ENCODE measurements at regions not wholly inside any gene's neighbourhood (a gene's known extent, or its start where the extent isn't known, plus 50 kb on each side); places are given as distances from the start of the nearest gene placed in this dataset.

DNA sequence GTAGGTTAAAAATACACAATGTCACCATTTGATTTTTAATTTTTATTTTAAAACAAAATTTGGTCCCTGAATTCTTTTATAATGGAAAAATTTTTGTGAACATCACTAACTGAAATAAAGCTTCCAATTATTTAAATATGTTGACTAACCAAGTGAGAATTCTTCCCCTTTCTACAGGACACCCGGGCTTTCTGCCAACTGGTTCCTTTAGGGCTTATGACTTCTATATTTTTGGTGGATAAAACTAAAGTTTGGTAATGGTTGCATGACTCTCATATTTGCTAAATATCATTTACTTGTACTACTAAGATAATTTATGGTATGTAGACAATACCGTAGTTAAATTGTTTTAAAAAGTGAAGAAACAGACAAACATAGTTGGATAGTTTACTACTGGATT, 291.0 kb upstream of the DOK6 start:
- DNase-seq = no peak

DNA sequence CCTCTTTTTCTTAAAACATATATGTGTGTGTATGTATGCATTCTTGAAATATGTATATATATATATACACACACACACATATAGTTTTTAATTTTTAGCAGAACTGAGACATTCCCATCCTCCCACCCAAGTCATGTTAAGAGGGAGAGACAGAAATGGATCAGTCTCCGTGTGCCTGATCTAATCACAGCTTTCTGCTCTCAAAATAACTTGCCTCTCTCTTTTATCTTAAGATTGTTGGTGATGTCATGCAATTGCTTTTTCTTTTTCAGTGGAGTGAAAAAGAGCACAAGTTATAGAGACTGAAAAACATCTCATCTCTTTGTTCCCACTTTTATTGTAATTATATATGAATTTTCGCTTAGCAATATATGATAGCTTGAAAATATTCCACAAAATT, 279.9 kb upstream of the DOK6 start:
- DNase-seq = no peak

DNA sequence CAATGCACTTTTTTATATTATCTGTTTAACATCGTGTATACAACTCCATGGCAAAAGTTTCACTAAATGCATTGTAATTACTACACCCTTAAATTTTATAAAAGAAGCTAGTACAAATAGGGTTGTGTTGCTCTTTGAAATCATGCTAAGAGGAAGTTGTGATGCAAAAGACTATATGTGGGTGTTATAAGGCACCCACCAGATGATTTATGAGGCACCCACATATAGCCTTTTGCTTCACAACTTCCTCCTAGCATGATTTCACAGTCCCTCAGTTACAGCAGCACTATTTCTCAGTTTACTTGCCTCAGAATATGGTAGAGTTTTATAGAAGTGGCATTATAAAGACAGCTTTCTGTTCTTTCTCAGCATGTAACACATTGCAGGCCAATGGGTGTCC, 277.3 kb upstream of the DOK6 start:
- DNase-seq = no peak

DNA sequence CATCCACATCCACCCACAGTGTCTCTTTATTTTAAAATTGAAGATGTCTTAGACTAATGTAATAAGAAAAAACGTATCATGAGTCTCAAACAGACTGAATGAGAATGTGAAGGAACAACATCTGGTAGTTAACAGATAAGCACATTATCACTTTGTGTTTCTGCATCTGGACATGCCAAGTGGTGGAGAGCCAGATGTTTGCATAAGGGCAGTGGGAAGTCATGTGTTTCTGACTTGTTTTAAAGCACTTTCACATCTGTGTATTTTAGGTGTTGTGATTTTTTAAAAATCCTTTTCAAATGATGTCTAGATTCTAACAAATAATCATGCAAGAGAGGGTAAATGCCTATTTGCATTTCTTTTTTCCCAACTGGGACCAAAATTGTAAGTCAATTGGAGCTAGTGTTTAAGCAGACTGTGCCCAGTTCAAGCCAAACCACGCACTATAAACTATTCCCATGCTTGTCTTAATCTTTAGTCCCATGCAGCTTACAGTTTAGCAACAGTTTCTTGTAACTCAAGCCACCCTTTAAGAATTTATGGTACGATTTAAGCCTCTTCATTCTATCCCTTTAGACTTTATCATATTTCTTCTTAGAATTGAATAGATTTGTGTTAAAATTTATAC, 272.7 kb upstream of the DOK6 start:
- no peak for DNase-seq

DNA sequence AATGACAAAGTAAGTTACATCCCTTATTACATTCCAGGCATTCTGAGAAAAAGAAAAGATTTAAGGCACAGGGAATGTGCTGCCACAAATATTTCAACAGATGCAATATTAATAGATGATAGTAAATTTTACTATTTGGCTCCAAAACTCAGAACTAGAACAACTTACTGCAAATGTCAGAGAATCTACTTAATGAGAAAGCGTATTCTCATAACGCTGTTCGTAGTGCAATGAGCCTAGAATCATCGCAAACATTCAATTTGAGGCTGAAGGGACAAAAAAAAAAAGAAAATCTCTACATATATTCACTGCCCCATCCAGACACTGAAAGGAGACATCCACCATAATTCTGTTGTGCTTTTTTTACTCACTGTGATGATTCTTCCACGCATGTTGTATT, 272.1 kb upstream of the DOK6 start:
- DNase-seq = no peak

DNA sequence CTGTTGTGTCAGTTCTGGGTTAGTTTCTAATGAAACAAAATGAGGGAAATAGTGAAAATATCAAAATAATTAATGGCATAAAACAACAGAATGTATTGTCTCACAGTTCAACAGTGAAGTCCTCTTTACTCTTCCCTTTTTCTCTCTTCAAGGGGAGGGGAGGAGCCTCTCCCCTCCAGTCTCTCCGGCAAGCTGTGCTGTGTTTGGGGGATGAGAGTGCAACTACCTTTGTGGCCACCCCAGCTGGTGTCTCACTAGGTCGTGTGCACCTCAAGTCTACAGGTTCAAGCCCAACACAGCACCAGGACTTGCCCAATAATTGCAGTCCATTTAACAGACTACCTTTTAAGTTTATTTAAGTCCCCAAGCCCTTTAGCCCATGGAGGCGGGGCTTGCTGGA, 271.7 kb upstream of the DOK6 start:
- no peak for DNase-seq

DNA sequence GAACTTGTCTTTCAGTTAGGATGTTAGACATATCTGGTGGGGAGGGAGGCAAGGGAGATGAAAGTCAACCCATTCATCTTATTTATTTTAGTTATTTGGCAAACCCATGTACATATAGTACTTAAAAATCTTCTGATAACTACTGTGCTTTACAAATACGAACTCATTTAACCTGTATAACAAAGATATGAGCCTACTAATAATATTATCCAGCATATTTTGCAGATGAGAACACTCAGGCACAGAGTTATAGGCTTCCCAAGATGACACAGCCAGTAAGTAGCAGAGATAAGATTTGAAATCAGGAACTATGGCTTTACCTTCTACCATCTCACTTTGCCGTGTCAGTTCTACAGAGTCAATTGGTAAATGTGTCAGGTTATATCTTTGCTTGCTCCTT, 262.6 kb upstream of the DOK6 start:
- no peak for DNase-seq

DNA sequence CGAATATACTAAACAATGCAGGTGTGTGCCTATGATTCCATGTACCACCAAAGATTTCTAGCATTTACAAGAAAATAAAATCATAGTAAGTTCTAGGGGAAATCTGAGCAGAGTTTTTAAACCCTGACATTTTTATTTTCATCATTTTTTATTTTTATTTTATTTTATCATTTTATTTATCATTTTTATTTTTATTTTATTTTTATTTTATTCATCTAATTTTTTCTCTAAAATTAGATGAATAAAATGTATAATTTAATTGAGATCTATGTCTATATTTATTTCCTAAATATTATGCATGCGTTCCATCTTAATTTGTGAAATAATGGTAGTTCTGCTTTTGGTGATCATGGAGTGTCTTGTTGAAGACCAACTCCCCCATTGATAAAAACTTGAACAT, 257.6 kb upstream of the DOK6 start:
- DNase-seq = no peak

DNA sequence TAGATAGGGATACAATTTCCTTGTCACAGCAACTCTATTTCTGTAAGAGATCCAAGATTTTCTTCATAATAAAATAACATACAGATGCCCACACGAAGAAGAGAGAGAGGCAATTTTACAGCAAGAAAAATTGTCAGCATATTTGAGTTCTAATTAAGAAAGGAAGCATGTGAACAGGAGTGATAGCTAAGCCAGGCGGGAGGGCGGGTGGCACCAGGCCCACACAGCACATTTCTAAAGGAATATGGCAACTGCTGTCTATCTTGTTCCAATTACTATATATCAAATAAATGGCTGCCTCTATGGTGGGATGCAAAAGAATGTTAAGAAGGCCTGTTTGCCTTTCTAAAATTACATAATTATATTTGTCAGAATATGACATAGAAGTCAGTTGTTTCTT, 248.3 kb upstream of the DOK6 start:
- no peak for DNase-seq

DNA sequence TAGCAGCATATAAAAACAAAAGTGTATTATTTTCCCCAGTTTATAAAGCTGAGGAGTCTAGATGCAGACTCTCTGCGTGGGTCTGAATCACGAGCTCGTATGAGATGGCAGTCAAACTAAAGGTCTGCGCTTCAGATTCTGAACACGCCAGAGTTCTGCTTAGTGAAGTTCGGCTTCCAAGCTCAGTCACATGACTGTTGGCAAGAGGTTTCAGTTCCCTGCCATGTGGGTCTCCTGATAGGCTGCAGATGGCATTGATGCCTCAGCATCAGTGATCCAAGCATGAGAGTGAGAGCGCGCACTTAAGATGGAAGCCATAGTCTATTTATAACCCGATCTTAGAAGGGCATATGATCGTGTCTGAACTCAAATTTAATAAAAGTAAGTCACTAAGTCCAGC, 242.8 kb upstream of the DOK6 start:
- no peak for DNase-seq

DNA sequence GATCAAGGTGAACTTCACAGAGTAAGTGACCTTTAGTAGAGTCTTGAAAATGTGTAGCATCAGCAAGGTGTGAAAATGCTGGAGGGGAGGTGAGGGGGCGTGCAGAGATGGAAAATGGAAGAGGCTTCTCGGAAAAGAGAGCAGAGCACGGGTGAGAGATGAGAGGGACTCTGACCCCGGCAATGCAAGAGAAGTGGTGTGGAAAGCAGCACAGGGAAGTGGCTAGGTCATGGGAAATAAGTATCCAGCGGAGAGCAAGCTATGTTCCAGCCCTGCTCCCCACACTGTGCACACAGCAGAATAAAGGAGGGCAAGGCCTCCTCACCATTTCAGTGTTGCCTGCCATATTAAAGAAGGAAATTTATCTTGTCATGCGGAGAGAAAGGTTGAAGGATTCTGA, 241.7 kb upstream of the DOK6 start:
- DNase-seq = no peak

DNA sequence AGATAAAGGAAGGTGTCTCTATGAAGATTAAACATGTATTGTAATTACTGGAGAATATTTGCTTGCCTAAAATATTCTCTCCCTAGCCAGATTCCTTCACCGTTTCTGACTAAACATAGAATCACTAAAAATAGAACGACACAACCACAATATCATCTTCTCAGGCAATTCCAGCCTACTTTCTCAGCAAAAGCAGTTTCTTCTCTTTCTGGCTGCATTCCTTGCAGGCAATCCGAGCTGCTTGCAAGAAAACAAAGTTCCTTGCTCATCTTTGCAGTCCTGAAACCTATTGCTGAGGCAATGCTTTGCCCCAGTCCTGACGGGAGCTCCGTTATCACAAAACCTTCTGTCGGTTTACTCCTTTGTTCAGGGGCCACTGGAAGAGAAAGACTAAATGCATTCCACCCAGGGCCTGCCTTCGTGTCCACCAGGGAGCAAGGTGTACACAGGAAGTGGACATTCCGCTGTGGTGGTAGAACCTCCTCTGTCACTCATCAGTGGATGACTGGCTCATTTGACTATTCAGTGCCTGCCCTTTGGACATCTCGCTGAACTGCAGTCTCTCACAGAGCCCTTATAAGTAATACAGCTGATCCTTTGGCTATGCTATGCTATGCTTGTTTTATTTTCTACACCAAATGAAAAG, 239.2 kb upstream of the DOK6 start:
- DNase-seq = no peak

DNA sequence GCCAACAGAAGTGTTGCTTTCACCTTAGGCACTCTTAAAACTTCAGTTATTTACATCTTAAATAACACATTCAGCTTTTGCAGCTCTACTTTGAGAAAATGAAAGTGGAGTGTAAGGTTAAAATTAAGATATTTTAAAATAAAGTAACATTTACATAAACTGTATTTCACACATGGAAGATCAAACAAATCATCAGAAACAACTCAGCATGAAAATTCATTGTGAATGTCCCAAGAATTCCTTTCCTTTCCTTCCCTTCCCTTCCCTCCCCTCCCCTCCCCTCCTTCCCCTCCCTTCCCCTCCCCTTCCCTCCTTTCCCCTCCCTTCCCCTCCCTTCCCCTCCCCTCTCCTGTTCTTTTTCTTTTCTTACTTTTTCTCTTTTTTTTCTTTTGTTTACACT, 238.0 kb upstream of the DOK6 start:
- no peak for DNase-seq

DNA sequence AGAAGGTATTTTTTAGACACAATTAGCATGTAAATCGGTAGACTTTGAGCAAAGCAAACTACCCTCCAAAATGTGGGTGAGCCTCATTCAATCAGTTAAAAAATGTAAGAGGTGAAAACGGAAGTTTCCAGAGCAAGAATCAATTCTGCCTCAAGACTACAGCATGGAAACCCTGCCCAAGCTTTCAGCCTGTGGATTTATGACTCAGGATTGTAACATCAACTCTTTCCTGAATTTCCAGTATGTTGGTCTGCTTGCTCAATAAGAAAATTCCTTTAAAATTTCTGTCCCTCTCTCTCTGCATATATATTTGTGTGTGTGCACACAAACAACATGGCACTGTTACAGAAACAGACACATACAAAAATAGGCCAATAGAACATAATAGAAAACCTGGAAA, 228.6 kb upstream of the DOK6 start:
- no peak for DNase-seq

DNA sequence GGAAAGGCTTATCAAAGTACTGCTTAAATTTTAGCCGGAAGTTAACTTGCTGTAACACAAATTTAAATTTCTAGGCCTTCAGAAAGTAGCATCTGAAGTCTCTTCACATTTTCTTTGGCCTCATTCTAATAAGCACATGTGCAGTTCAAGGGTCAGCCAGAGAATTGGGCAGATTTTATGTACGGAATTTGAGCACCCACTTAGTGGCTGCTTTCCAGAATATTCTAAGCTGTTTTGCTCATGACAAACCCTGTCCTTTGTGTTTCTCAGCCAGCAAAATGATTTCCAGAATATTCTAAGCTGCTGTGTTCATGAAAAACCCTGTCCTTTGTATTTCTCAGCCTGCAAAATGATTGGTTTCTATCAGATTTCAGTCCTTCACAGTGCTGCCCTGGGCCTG, 225.0 kb upstream of the DOK6 start:
- DNase-seq = no peak

DNA sequence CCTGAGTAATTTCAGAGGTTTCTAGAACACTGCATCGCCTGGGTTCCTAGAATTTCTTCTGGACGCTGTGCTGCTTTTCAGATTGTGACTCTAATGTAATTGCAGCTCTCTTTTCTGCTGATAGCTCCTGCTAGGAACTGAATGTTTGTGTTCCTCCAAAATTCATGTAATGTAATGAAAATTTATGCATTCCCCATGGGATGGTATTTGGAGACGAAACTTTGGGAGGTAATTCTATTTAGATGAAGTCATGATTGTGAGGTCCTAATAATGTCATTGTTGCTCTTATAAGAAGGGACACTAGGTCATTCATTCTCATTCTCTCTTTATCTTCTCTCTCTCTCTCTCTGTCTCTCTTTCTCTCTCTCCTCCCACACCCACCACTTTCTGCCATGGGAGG, 223.9 kb upstream of the DOK6 start:
- no peak for DNase-seq

DNA sequence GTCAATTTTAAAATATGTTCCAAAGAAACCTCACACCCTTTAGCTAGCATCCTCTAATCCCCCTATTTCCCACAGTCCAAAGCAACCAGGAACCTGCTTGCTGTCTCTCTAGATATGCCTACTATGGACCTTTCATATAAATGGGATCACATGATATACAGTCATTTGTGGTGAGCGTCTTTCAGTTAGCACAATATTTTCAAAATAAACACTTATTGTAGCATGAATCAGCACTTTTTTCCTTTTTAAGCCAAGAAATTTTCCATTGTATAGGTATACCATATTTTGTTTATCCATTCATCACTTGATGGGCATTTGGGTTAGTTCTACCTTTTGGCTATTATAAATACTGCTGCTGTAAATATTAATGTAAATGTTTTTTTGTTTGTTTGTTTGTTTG, 223.0 kb upstream of the DOK6 start:
- no peak for DNase-seq

DNA sequence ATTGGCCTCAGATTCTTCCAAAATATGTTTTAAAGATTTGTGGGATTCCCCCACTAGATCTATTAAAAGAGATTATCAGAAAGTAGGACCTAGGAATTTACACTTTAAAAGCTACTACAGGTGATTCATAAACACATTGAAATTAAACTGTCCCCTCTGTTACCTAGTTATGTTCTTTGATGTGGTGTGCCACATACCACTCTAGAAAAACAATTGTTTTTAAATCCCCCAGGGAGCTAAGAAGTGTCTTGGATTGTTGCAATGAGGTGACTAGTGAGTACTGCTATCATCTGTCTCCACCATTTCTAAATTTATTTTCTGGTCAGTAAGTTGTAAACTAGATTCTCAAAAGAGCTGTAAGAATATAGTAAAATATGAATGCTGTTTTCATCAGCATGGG, 214.5 kb upstream of the DOK6 start:
- DNase-seq = no peak

DNA sequence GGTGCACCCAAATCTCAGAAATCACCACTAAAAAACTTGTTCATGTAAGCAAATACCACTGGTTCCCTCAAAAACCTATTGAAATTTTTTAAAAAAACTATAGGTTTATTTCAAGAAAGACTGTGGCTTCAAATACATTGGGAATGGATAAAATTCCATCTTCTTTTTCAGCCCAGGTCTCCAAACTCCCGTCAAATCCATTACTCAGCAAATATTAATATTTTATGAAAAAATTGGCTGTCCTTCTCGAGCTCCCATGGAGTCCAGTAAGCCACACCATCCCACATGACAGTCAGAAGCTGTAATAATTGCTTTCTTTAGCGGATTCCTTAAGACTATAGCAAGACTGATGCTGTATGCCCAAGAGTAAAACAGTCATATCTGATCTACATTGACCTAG, 204.4 kb upstream of the DOK6 start:
- no peak for DNase-seq

DNA sequence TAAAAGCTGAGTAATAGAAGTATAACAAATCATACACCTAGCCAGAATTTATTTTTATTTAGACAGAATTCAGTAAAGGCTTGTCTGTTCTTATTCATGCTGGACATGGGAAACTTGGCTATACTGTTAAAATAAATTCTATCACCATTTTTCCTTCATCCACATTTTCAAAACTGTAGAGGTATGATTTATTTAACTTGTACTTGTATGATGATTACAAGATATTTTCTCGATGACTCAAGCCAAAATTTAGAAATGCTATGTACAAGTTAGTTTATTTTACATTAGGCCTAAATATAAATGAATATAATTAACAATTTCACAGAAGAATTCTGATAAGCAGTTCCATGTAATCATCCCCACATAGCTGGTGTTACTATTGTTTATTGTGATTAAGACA, 194.8 kb upstream of the DOK6 start:
- DNase-seq = no peak

DNA sequence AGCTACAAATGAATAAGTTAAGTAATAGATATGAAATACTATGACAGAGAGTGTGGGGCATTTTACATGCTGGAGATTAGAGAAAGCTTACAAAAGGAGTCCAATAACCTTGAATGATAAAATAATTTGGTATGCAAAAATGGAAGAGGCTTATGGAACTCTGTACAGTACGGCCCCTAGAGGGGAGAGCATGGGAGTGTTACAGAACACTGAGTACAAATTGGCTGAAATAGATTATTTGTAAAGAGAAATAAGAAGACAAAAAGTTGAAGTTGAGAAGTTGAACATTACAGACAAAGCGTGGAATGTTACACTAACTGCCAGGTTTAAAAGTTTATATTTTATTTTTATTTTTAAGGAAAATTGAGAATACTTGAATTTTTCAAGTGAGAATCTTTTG, 192.1 kb upstream of the DOK6 start:
- DNase-seq = no peak

DNA sequence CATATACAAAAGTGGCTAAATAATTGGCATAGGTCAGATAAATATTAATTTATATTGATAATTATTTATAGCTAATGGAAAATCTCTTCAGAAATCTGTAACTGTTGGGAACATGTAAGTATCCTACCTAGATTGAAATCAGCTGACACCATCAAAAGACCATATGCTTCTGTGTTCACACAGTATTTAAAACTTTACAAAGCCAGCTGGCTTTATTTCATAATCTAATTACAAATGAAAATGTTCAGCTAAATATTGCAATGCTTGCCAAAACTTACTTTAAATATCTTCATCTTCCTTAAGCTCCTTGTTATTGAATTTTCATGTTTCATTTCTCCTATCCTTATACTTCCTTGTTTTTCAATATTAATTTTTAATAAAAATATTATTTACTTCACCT, 190.9 kb upstream of the DOK6 start:
- DNase-seq = no peak

DNA sequence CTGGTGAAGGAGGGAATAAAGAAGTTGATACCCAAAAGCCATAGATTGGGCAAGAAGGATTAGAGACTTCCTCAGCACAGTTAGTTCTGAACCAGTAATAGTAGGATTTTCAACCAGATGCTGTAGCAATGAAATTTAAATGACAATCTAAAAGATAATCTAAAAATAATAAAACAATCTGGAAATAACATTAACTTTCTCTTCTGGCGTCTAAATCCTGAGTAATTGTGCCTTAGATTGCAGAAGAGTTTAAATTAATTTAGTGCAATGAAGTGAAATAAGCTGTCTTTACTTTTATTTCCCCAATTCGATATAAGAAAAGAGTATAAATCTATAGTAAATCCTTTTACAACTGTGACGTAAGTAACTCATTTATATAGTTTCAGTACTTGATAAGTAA, 186.8 kb upstream of the DOK6 start:
- DNase-seq = no peak

DNA sequence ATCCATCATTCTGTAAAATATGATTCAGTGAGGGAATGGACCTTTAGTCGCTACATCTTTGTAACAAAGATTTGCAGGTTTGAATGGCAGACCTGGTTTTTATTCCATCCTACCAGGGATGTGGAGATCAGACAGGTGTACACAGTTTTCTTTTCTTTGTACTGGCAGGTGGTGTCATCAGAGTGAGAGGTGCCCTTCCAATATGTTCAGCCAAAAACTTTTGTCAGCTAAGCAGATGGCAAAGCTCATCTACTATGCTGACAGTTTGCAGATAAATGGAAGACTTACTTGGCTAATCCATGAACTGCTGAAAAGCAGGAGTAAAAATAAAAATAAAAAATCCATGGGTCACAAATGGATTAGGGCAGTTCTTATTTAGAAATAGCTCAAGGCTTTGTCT, 185.5 kb upstream of the DOK6 start:
- no peak for DNase-seq

DNA sequence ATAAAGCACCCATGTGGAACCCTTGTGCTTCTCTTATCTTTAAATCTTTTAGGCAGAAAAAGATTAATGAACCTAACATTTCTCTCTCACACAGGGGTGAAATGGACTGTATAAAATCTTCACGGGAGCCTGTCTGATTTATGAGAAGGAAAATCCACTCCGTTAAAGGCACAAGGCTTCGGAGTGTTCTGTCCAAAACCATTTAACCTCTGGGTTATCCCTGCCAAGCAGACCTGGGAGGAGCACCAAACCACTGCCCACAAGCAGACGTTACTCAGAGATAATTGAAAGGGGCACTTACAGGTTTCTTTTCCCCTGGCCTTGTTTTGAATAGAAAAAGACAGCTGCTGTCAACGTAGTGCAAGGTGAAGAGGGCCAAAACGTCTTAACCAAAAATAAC, 184.4 kb upstream of the DOK6 start:
- DNase-seq = no peak
